ENCODE measurements at regions not wholly inside any gene's neighbourhood (a gene's known extent, or its start where the extent isn't known, plus 50 kb on each side); places are given as distances from the start of the nearest gene placed in this dataset.
"Not testable (repeated sequence)": the region's sequence is repeated elsewhere in the genome, so short reads cannot be mapped to it uniquely, and the experiment has no call there.

- no peak overlapping the region for H3K4me3 Mint-ChIP-seq
- peaks cover 52% of the 10 kb centered on the region for H3K27me3 Mint-ChIP-seq (ENCODE audit: low read depth)
- H3K36me3 Mint-ChIP-seq (ENCODE audit: low read depth) = no peaks in the 10 kb centered on the region
- DNase-seq (ENCODE audit: low read depth, low spot score) = no peak
- no peaks in the 10 kb centered on the region for H3K9me3 Mint-ChIP-seq
- TF ChIP-seq CTCF (conservative IDR thresholded peaks at IDR 0.05) = no peak
- no peak overlapping the region for H3K27ac Mint-ChIP-seq (ENCODE audit: unreplicated experiment)
- H3K4me1 Mint-ChIP-seq = no peaks in the 10 kb centered on the region
Observed at GRCh38 chr7:131929632-131930031, 373.2 kb upstream of the PODXL start.

- Mint-ChIP-seq H3K36me3 (ENCODE audit: low read depth) (no peaks in the 10 kb centered on the region), H3K27ac (ENCODE audit: unreplicated experiment) (no peak overlapping the region), H3K27me3 (ENCODE audit: low read depth) (peaks cover 47% of the 10 kb centered on the region), H3K9me3 (no peaks in the 10 kb centered on the region), H3K4me1 (no peaks in the 10 kb centered on the region), H3K4me3 (no peak overlapping the region)
- DNase-seq (ENCODE audit: low read depth, low spot score) = no peak
- no peak for TF ChIP-seq CTCF (conservative IDR thresholded peaks at IDR 0.05)
Observed at GRCh38 chr7:131927770-131928423, 371.5 kb upstream of the PODXL start.

- Mint-ChIP-seq H3K4me1 (no peaks in the 10 kb centered on the region), H3K36me3 (ENCODE audit: low read depth) (no peaks in the 10 kb centered on the region), H3K27ac (ENCODE audit: unreplicated experiment) (no peak overlapping the region), H3K27me3 (ENCODE audit: low read depth) (peaks cover 46% of the 10 kb centered on the region), H3K4me3 (no peak overlapping the region), H3K9me3 (no peaks in the 10 kb centered on the region)
- DNase-seq (ENCODE audit: low read depth, low spot score) = no peak
- TF ChIP-seq CTCF (conservative IDR thresholded peaks at IDR 0.05) = no peak
Observed at GRCh38 chr7:131925636-131926035, 369.2 kb upstream of the PODXL start.

- Mint-ChIP-seq H3K27me3 (ENCODE audit: low read depth) (peaks cover 48% of the 10 kb centered on the region), H3K4me1 (no peaks in the 10 kb centered on the region), H3K36me3 (ENCODE audit: low read depth) (no peaks in the 10 kb centered on the region), H3K4me3 (no peak overlapping the region), H3K9me3 (no peaks in the 10 kb centered on the region), H3K27ac (ENCODE audit: unreplicated experiment) (no peak overlapping the region)
- no peak for TF ChIP-seq CTCF (conservative IDR thresholded peaks at IDR 0.05)
- DNase-seq (ENCODE audit: low read depth, low spot score) = no peak
Observed at GRCh38 chr7:131924857-131925256, 368.4 kb upstream of the PODXL start.

- peaks cover 38% of the 10 kb centered on the region for H3K27me3 Mint-ChIP-seq (ENCODE audit: low read depth)
- not testable (repeated sequence) for H3K27ac Mint-ChIP-seq (ENCODE audit: unreplicated experiment); H3K4me1 Mint-ChIP-seq; H3K9me3 Mint-ChIP-seq; H3K36me3 Mint-ChIP-seq (ENCODE audit: low read depth); DNase-seq (ENCODE audit: low read depth, low spot score); H3K4me3 Mint-ChIP-seq
Observed at GRCh38 chr7:131922948-131923347, 366.5 kb upstream of the PODXL start.

GRCh38 chr7:131921016-131921415, 364.6 kb upstream of the PODXL start:
- no peak for DNase-seq (ENCODE audit: low read depth, low spot score)

More at GRCh38 chr7:131921016-131921415, 364.6 kb upstream of the PODXL start:
- TF ChIP-seq CTCF (conservative IDR thresholded peaks at IDR 0.05) = no peak
- H3K4me1 Mint-ChIP-seq = no peaks in the 10 kb centered on the region
- no peak overlapping the region for H3K27ac Mint-ChIP-seq (ENCODE audit: unreplicated experiment)
- H3K27me3 Mint-ChIP-seq (ENCODE audit: low read depth) = peaks cover 33% of the 10 kb centered on the region
- no peak overlapping the region for H3K4me3 Mint-ChIP-seq
- H3K9me3 Mint-ChIP-seq = no peaks in the 10 kb centered on the region
- H3K36me3 Mint-ChIP-seq (ENCODE audit: low read depth) = no peaks in the 10 kb centered on the region

All from neural crest cell (in vitro differentiated cells).